ENCODE measurements at regions not wholly inside any gene's neighbourhood (a gene's known extent, or its start where the extent isn't known, plus 50 kb on each side); places are given as distances from the start of the nearest gene placed in this dataset.
"Not testable (repeated sequence)": the region's sequence is repeated elsewhere in the genome, so short reads cannot be mapped to it uniquely, and the experiment has no call there.

GRCh38 chr6:85186546-85187175 is 263.2 kb upstream of the NT5E start:
- no peak for DNase-seq

- DNase-seq: no peak
These were observed 263.9 kb upstream of the NT5E start for GRCh38 chr6:85185977-85186376.

GRCh38 chr6:85183841-85184240 is 266.0 kb upstream of the NT5E start:
- no peak for DNase-seq

- DNase-seq: no peak
These were observed 277.2 kb upstream of the NT5E start for GRCh38 chr6:85172705-85173104.

- no peak for DNase-seq
These were observed 277.7 kb upstream of the NT5E start for GRCh38 chr6:85172161-85172560.

- no peak for DNase-seq
These were observed 280.7 kb upstream of the NT5E start for GRCh38 chr6:85169189-85169588.

- no peak for DNase-seq
These were observed 281.7 kb upstream of the NT5E start for GRCh38 chr6:85168146-85168545.

GRCh38 chr6:85166114-85166741 is 283.7 kb upstream of the NT5E start:
- no peak for DNase-seq

GRCh38 chr6:85163156-85164080 is 286.5 kb upstream of the NT5E start:
- DNase-seq: no peak

- DNase-seq: no peak
These were observed 292.6 kb upstream of the NT5E start for GRCh38 chr6:85157311-85157710.

- DNase-seq: peak; percentile 31
These were observed 306.2 kb upstream of the NT5E start for GRCh38 chr6:85143676-85144075.

- no peak for DNase-seq
These were observed 312.0 kb upstream of the NT5E start for GRCh38 chr6:85137865-85138264.

GRCh38 chr6:85136310-85136709 is 313.6 kb upstream of the NT5E start:
- no peak for DNase-seq

GRCh38 chr6:85135376-85136094 is 314.3 kb upstream of the NT5E start:
- DNase-seq: no peak

GRCh38 chr6:85134172-85134571 is 315.7 kb upstream of the NT5E start:
- DNase-seq: no peak

GRCh38 chr6:85132091-85132490 is 317.8 kb upstream of the NT5E start:
- no peak for DNase-seq

GRCh38 chr6:85130743-85131142 is 319.1 kb upstream of the NT5E start:
- no peak for DNase-seq

- no peak for DNase-seq
These were observed 320.0 kb upstream of the NT5E start for GRCh38 chr6:85129881-85130280.

- no peak for DNase-seq
These were observed 321.1 kb upstream of the NT5E start for GRCh38 chr6:85128781-85129180.

- not testable (repeated sequence) for DNase-seq
These were observed 321.6 kb upstream of the NT5E start for GRCh38 chr6:85128256-85128655.

GRCh38 chr6:85127696-85128243 is 322.1 kb upstream of the NT5E start:
- no peak for DNase-seq

- no peak for DNase-seq
These were observed 322.8 kb upstream of the NT5E start for GRCh38 chr6:85127168-85127498.

Data from femur (tissue), 1 donor.